ENCODE measurements at regions not wholly inside any gene's neighbourhood (a gene's known extent, or its start where the extent isn't known, plus 50 kb on each side); places are given as distances from the start of the nearest gene placed in this dataset.

DNA sequence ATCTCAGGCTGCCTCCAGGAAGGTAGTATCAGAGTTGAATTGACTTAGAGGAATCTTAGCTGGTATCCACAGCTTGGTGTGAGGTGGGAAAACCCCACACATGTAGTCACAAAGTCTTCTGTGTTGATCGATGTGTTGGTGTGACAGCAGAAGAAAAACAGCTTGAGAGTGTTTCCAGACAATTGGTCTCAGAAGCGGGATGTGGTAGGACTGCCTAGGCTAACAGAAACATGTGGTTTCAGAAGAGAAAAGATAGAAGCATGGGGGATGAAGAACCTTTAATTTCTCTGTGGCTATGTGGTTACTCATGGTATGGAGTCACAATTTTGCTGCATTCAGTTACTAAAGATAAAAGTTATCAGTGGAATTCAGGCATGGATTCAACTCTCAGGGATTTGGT is 134.7 kb upstream of the SLITRK5 start:
- Histone ChIP-seq H4K20me1 (replicated peaks; ENCODE audit: control insufficient read depth, extremely low read depth, insufficient read depth, low read length) (no peaks in the 10 kb centered on the region), H3K27me3 (ENCODE audit: control insufficient read depth in 2 of 2, insufficient read depth in 2 of 2, low read length in 2 of 2) (no peaks in the 10 kb centered on the region), H3K4me2 (ENCODE audit: insufficient read depth, low read length) (no peak overlapping the region), H2AFZ (ENCODE audit: low read depth, low read length) (no peak overlapping the region), H3K36me3 (ENCODE audit: control insufficient read depth in 2 of 2, extremely low read depth in 1 of 2, insufficient read depth in 2 of 2, low read length in 2 of 2) (no peaks in the 10 kb centered on the region), H3K27ac (ENCODE audit: insufficient read depth, low read depth, low read length) (no peak overlapping the region), H3K9me1 (replicated peaks; ENCODE audit: control insufficient read depth, extremely low read depth, insufficient read depth, low read length) (no peaks in the 10 kb centered on the region), H3K9ac (replicated peaks; ENCODE audit: extremely low read depth, insufficient read depth, low read length) (no peak overlapping the region), H3K79me2 (ENCODE audit: control insufficient read depth, insufficient read depth, low read length) (no peaks in the 10 kb centered on the region), H3K4me1 (ENCODE audit: control insufficient read depth, extremely low read depth, insufficient read depth, low read length) (no peaks in the 10 kb centered on the region), H3K4me3 (replicated peaks in 1 of 3; ENCODE audit: insufficient read depth in 1 of 3, low read depth in 1 of 3, low read length in 3 of 3) (no peak overlapping the region), H3K9me3 (replicated peaks; ENCODE audit: control insufficient read depth, insufficient read depth, low read length) (peaks cover 3% of the 10 kb centered on the region)
- ChIA-PET CTCF (no interaction called here), POLR2A (no interaction called here)
- no peak for DNase-seq (ENCODE audit: low read depth, low spot score)
- intact Hi-C loops (cut with micrococcal nuclease) (no loop called here), dilution Hi-C loops (cut with MboI; ENCODE audit: extremely low pct_ligation_motif_present, low sequenced_read_pairs) (no loop called here)
- TF ChIP-seq MAX (IDR thresholded peaks at IDR 0.05; ENCODE audit: insufficient read depth, insufficient read length) (no peak), EZH2 (IDR thresholded peaks at IDR 0.05; ENCODE audit: borderline replicate concordance, low read depth, low read length, severe bottlenecking) (no peak), CTCF (IDR thresholded peaks at IDR 0.05; ENCODE audit: extremely low read depth in 1 of 2, insufficient read depth in 1 of 2, low read depth in 1 of 2, low read length in 2 of 2) (no peak), POLR2A (IDR thresholded peaks at IDR 0.05; ENCODE audit: low read depth, low read length) (no peak), FOS (IDR thresholded peaks at IDR 0.05; ENCODE audit: borderline replicate concordance, insufficient read depth, low read length) (no peak), GATA2 (IDR thresholded peaks at IDR 0.05; ENCODE audit: insufficient read depth, insufficient read length, low read depth, low read length) (no peak), MYC (IDR thresholded peaks at IDR 0.05; ENCODE audit: low read depth, low read length) (no peak), POLR2AphosphoS5 (IDR thresholded peaks at IDR 0.05; ENCODE audit: insufficient read depth, low read depth, low read length) (no peak), JUN (IDR thresholded peaks at IDR 0.05; ENCODE audit: borderline replicate concordance, insufficient read depth, insufficient read length, low read depth) (no peak)
- BruUV-seq (replicated peaks), result no TSS peak
- no peak for FAIRE-seq
